ENCODE measurements at regions not wholly inside any gene's neighbourhood (a gene's known extent, or its start where the extent isn't known, plus 50 kb on each side); places are given as distances from the start of the nearest gene placed in this dataset.

DNA sequence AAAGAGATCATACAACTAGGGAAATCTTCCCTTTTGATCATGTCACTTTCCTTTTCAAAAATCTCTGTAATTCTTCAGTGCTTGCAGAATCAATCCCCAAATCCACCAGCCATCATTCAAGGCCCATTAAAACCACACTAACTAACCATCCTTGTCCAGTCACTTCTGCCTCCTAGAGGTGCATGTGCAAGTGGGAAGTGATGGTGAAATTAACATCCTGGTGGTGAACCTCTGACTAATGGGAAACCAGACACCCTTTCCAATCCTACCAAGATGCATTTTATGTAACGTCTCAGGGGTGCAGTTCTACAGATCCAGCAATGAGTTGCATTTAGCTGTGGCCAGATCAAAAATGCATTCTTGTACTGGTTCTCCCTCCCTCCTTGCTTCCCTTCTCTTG lies 341.8 kb downstream of the RAPGEF2 start:
- no peak for DNase-seq (ENCODE audit: low spot score)

DNA sequence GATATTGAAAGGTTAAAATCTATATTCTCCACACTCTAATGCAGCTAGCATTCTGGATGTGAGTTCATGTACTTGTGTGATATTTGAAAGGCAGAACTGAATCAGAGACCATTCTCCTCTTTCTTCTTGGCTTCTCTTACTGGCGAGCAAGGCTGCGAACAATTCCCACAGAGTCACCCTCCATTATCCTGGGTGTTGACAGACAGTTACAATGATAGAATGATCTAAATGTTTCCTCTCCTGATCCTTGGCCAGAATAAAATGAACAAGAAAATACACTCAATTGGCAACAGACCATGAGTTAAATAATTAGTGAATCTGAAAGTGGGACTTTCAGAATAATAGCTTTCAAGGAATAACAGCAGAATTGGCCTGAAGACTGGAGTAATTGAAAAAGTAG lies 342.8 kb downstream of the RAPGEF2 start:
- DNase-seq (ENCODE audit: low spot score): no peak

DNA sequence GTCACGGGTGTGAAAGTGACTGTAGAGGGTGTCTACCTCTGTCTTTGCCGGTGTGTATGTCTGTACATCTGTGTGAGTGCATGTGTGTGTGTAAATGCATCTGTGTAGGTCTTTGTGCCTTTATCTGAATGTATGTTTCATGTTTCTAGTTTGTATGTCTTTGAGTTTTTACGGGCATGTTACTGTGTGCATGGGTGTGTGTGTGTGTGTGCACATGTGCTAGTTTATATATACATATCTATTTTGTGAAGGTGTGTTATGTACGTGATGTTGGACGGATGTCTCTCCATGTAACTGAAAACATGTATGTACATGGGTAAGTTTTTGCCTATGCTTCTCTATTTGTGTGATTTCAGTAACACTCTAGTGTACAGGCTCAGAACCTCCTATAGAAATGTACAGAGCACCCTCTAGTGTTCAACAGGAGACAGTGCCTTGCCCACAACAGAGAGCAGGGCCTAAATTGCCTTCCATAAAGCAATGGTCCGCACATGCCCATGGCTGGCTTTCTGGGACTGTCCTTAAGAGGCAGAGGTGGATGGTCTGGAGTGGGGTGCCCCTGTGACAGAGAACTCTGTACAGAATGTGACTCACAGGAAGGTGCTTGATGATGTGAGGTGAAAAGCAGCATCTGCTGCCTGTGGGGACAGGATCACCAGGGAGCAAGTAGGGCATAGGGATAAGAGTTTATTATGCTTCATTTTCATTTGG lies 343.5 kb downstream of the RAPGEF2 start:
- DNase-seq (ENCODE audit: low spot score): peak; percentile 62

DNA sequence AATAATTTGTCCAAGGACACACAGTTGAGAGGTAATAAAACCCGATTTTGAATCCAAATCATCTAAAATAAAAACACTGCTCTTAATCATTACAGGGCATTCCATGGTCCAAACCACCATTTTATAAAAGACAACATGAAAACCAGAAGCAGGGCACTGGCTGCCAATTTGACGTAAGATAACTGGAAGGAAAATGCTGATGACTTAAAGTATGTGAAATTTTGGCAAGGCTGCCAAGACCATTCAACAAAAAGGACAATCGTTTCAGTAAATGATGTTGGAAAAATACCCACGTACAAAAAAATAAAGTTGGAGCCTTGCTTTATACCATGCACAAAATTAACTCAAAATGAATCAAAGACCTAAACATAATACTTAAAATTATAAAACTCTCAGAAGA lies 344.4 kb downstream of the RAPGEF2 start:
- DNase-seq (ENCODE audit: low spot score): no peak

DNA sequence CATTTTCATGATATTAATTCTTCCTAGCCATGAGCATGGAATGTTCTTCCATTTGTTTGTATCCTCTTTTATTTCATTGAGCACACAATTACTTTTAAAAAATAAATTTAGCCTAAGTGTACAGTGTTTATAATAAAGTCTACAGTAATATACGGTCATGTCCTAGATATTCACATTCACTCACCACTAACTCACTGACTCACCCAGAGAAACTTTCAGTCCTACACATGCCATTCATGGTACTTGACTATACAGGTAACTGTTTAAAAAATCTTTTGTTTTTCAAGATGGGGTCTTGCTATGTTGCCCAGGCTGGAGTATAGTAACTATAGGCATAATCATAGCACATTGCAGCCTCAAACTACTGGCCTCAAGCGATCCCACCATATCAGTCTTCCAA lies 348.1 kb downstream of the RAPGEF2 start:
- no peak for DNase-seq (ENCODE audit: low spot score)

DNA sequence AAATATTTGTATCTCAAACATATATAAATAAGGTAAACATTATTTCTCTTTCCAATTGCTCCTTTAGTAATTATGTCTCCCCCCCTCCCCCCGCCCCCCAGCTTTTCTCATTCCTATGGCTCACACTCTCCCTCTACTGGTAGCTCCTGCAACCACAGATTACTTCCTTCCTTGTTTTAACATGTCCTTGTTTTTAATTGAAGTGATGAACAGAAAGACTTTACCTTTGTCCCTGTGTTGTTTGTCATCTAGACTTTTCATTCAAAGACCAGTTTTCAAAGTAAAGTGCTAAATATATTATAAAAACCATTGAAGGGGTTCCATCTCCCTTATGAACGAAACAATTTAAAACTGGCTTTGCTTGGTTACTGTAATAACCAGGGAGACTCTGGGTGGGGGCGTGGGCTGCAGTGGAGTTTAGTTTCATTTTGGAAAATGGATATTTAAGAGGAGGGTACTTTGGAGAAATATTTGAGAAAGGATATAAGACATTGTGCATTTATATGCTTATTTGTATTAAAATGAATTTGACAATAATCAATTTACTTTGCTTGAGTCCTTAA lies 352.9 kb downstream of the RAPGEF2 start:
- DNase-seq (ENCODE audit: low spot score): peak; percentile 36

DNA sequence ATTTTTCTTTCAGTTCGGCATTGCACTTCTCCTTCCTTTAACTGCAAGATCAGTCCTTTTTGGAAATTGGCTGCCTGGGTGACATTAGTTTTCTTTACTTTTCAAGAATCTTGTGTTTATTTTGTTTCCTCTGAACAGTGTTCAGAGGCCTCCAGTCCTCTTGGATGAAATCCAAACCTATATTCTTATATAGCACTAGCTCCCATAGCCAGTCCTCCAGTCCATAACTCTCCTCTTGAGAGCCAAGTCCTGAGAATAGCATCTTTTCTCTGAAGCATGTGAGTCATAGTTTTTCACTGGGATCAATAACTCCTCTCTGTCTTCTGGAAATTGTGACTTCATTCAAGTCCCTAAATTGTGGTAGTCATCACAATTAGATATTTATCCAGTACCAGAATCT lies 357.5 kb downstream of the RAPGEF2 start:
- no peak for DNase-seq (ENCODE audit: low spot score)

DNA sequence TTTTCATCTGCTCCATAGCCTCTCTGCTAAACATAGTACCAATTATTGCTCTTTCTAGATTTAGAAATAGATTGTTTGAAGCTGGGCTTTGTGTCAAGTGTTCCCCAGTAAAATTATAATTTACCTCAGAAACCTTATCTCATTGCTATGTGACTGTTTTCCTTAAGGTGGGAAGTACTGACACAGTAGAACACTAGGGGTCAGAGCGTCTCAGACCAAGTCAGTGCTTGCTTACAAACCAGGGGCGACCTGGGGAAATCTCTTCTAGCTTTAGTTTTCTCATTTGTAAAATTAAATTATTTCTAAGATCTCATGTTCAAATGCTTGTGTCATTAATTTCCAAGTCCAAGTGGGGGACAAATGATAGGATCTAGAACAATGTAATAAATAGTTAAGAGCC lies 360.4 kb downstream of the RAPGEF2 start:
- DNase-seq (ENCODE audit: low spot score): no peak

DNA sequence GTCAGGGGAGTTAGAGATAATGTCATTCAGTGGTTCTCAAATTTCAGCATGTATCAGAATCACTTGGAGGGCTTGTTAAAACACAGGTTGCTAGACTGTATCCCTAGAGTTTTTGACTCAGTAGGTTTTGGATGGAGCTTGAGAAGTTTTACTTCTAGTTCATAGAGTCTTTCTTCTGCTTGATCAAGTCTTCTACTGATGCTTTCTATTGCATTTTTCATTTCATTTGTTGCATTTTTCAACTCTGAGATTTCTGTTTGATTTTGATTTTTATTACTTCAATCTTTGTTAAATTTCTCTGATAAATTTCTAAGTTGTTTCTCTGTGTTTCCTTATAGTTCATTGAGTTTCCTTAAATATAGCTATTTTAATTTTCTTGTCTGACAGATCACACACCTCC lies 361.4 kb downstream of the RAPGEF2 start:
- DNase-seq (ENCODE audit: low spot score): no peak

DNA sequence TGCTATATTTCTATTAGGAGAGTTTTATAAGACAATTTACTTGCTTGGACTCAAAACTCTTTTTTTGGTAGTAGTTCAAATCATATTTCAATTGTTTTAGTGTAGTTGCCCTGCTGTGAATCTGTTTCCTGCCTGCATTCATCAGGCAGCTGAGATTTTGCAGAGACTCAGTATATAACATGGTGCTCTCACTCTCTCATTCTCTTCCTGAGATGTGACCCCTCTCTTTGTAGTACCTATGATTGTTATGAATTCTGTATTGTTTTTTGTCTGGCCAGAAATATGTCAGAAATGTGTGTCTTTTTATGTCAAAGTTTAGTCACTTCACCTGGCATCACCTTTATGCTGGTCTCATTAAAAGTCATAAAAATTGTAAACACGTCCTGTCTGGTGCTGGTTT lies 374.0 kb downstream of the RAPGEF2 start:
- DNase-seq (ENCODE audit: low spot score): no peak

DNA sequence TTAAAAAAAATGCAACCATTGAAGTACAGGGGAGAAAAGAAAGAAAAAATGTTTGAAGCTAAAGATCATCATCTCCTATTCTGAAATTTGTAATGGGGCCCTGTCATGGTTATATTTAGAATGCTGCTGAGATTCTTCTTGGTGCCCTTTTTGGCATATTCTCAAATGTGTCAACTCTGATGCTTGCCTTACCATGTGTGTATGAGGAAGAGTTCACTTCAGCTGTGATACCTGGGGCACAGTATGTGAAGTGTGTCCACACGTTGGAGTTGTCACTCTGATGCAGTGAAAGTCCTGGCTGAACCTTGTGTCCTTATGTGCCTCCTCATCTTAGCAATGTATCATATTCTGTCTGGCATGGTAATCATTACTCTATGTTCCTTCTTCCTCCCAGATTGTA lies 377.9 kb downstream of the RAPGEF2 start:
- DNase-seq (ENCODE audit: low spot score): no peak

DNA sequence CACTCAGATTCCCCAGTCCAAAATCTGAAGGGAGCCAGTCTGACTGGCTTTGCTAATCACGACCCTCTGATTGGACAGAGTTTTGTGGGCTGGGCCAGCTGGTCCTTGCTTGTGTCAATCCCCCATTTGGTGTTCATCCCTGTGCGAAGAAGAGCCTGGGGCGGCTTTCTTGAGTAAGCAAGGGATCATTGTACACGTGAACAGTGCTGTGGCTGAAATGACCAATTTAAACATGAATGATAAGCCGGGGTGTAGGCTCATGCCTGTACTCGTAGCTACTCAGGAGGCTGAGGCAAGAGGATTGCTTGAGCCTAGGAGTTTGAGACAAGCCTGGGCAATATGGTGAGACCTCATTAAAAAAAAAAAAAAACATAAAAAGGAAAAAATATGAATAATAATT lies 379.1 kb downstream of the RAPGEF2 start:
- no peak for DNase-seq (ENCODE audit: low spot score)

DNA sequence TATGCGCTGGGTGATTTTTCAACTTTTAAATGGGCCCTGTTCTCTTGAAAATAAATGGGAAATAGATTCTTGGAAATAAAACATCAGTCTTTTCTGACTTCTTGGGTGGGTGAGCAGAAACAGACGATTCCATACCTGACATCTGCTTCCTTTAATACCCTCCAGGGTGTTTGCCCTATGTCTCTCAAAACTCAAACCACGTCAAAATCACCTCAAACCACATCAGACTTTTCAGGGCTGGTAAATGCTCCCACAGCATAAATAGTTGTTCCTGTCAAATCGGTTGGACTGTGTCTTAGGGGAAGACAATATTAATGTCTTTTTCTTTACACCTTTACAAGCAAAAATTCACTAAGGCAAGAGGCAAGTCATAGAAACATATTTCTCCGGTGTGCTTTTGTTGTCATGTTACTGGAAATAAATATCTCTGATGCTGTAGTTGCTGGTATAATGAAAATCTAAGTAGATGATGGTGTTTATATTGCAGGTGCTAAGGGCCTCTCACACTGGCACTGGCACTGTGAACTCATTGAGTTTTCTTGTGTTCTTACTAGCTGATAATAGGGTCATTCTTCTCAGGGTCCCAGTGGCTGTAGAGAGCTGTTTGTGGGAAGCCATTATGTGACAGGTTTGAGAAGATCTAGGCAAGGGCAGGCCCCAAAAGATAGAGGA lies 380.4 kb downstream of the RAPGEF2 start:
- DNase-seq (ENCODE audit: low spot score): no peak

DNA sequence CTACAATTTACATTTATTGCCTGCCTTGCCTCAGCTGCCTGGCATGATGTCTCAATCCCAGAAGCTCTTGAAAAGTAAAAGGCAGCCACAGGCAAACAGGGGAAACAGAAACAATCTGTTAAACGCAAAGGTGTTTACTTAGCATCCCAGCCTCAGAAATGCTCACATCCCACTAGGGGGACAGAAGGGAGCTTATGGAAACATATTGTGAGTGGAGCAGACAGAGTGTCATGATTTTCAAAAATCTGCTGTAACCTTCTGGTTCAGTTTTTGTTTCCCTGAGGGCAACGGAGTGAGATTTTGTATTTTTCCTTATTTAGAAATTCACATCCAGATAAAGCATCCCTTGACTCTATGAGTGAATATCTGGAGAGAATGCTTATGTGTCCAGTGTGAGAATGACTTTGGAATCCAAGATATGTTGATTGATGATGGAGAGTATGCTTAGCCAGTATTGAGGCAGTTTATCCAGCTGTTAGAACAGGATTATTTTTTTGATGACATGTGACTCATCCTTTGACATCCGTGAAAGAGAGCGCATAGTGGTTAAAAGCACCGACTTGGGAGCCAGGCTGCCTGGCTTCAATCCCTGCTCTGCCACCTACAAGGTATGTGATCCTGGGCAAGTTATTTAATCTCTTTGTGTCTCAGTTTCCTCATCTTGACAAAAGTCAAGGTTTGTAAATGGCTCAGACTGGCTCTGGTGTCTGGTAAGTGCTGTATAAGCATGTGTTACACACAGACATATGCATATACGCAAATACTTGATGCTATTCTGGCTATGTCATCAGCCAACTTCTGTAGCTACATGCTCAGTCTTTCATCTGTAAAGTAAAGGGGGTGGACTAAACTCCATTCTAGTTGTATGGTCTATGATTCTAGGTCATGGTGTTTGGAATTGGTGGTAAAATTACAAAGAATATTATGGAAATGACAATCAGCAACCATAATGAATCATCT lies 381.2 kb downstream of the RAPGEF2 start:
- DNase-seq (ENCODE audit: low spot score): no peak

DNA sequence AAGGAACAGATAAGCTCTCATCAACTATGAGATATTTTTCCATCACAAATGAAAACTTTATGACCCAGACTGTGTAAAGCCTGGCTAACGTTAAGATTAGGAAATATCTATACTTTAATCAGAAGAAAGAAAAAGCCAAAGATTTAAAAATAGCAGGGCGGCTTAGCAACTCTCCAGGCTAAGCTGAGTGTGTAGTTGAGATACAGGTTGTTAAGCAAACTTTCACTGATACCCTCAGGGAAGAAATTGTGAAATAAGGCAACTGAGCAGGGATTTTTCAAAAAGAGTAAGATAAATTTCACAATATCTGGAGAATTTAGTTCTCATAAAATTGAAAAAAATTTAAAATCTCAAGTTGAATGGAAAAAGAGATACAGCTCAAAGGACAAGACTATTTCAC lies 382.0 kb downstream of the RAPGEF2 start:
- no peak for DNase-seq (ENCODE audit: low spot score)

DNA sequence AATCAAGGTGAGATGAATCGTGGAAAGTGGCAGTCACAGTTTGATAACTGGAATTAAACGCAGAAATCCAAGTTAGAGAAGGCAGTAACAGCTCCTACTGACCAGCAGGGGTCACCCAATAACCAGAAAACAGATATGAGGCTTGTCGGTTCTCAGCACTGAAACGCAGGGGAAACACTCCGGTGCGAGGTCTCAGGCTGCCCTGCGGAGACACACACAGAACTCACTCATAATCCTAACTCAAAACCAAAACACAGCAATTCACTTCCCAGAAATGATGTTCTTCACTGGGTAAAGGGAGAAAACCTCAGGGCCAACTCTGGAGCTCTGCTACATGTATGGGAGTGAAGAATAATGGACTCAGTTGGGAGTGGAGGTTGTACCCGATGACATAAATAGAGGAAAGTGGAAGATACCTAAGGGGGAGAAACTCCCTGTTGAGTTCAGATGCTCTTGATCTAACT lies 384.4 kb downstream of the RAPGEF2 start:
- DNase-seq (ENCODE audit: low spot score): peak; percentile 76

DNA sequence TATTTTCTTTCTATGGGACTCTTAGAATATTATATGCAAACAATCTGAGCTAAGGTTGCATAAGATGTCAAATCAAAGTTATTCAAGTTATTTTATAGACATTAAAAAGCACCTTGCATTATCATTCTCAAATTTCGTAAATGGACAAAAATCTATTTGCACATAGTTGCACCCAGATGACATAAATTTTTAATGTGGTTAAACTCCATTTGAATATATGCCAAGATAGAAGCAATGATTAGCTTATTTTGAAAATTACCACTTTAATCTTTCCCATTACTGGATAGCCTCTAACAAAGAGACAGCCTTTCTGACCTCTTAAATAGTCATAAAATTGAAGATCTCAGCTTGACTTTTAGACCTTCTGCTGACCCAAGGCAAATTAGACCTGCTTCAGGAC lies 386.8 kb downstream of the RAPGEF2 start:
- DNase-seq (ENCODE audit: low spot score): no peak

DNA sequence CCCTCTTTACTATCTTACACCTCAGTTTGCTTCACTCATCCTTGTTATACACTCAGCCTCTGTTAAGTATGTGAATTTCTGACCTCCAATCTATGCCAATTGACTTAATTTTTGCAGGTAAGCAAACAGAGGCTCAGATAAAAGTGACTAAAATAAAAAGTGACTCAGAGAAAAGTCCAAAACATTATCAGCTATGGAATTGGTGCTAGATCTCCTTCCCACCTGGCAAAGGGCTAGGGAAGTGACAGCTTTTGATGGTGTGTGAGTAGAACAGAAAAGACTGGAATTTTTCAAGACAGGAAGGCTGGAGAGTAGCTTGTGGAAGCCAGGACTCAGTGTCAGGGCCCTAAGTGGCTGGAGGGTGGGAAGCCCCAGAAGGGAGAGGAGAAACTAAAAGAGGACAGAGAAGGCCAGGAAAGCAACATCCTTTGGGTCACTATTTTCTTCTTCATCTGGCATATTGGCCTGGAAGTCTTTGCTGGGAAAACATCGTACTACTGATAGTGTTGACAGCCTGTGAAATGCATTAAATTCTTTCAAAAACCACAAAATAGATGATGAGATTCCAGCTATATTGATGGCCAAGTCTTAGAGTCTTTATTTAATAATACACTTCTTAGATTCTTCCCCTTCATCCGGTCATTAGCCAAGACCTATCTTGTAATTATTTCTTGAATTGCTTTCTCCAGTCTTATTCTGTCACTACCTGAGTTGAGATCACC lies 392.8 kb downstream of the RAPGEF2 start:
- no peak for DNase-seq (ENCODE audit: low spot score)

DNA sequence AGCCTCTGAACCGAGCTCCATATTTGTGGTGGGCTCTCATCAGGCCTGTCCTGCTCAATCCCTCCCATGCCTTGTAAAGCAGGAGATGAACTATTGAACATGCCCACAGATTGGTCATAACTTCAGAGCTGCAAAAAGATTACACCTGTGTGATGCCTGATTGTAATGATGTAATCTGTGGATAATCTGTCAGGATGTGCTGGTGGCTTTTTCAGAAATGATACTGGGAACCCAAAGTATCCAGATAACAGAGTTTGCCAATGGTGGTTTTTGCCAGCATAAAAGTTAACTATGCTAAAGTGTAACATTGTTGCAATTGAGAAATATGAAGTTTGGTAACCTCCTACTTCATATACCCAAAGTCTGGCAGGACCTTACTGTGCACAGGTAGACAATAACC lies 393.4 kb downstream of the RAPGEF2 start:
- DNase-seq (ENCODE audit: low spot score): no peak

DNA sequence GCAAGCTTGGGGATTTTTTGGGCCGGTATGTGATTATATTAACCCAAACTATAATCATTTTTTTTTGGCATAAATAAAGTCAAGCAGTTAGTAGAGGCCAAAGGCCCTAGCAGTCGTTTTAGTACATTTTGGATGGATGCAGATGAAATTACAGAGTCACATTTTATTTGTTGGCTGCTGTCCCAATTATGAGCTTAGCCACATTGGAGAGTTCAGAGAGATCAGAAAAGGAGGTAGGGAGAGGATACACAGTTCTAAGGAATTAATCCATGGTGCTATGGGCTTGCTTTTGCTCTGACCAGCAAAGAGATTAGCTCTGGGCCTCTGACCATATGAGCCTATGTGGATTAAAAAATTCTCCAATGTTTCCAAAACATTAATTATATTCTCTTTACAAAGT lies 395.1 kb downstream of the RAPGEF2 start:
- no peak for DNase-seq (ENCODE audit: low spot score)

DNA sequence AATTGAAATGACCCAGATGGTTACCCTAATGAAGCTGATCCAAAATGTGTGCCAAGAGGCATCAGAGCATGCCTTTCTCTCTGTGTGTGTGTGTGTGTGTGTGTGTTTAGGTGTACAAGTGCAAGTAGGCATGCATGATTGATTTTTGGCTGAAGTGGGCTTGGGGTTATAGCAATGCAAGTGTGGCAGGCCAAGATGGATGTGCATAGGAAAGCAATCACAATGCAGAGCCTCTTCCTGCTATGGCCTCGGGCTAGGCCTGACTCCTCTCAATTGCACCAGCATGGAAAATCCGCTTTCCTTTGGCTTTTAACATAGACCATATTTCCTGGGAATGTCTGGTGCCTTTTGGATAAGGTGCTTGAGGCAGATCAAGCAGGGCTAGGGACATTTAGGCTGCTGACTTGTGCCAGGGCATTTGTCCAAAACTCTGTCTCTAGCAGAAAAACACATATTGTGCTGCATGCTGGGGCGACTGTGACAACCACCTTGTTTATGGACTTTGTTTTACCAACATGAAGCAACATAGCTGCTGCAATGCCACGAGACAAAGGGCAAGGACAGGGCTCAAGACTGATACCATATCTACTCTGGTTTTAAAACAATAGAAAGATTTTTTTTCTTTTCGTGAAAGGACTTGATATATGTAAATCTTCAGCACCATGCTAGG lies 395.7 kb downstream of the RAPGEF2 start:
- DNase-seq (ENCODE audit: low spot score): no peak
